Hematopoietic multipotent progenitor cell treated with erythropoietin and hydrocortisone succinate and interleukin-3 and kit ligand, for 6 days (in vitro differentiated cells): ENCODE measurements at regions not wholly inside any gene's neighbourhood (a gene's known extent, or its start where the extent isn't known, plus 50 kb on each side); places are given as distances from the start of the nearest gene placed in this dataset.

Experiments used
- DNase-seq: peaks from one replicate; pipeline ENCODE4 v3.0.0-alpha.2; 2015

DNA sequence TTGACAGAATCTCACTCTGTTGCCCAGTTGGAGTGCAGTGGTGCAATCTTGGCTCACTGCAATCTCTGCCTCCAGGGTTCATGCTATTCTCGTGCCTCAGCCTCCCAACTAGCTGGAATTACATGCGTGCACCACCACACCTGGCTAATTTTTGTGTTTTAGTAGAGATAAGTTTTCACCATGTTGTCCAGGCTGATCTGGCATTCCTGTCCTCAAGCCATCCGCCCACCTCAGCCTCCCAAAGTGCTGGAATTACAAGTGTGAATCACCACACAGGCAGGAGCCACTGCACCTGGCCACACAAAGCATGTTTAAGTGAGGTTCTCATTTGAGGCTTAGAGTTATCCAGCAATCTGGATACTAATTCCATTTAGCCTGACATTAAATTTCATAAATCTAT, 180.9 kb upstream of the GRID2 start:
- DNase-seq, result no peak

DNA sequence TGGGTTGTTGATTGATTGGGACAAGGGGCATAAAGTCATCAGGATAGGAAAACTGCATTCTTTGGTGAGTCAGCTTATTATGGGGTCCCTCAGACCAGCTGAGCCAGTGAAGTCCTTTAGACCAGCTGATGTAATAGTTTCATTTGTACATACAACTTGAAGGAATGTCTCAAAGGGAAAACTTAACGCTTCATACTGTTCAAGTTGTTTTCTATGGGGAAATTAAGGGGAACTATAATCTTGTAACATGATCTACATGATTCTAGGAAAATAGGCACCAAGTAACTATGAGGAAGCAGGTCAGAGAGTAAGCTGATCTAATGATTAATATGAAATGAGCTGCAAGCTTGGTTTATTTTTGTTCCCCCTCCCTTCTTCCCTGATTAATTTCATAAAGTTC, 175.1 kb upstream of the GRID2 start:
- no peak for DNase-seq

DNA sequence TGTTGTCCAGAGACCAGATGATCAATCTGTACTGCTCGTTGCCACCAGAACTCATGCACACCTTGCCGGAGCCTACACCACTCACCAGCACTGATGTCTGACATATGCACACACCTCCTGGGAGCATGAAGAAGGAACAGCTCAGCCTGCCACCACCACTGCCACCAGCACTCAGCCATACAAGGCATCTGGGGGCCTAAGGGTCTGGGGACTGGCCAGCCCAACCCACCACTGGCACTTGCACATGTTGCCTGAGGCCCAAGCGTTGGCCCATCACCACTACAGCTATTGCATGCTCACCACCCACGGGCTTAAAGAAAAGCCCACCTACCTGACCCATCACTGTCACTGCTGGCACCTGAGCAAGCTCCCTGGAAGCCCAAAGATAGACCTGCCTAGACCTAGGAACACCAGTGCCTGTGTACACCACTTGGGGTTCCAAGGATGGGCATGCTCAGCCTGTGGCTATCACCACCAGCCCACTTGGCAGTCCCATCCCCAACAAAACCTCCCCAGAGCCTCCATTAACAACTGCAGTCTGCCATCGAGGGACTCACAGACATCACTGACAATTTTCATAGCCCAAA, 174.3 kb upstream of the GRID2 start:
- no peak for DNase-seq

DNA sequence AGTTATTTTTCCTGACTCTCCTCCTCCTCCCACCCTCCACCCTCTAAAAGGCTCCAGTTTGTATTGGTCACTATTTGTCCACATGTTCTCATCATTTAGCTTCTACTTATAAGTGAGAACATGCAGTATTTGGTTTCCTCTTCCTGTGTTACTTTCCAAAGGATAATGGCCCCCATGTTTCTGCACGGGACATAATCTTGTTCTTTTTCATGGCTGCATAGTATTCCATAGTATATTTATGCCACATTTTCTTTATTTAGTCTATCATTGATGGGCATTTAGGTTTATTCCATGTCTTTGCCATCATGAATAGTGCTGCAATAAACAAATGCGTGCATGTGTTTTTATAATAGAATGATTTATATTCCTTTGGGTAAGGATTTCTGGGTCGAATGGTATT, 167.3 kb upstream of the GRID2 start:
- no peak for DNase-seq

DNA sequence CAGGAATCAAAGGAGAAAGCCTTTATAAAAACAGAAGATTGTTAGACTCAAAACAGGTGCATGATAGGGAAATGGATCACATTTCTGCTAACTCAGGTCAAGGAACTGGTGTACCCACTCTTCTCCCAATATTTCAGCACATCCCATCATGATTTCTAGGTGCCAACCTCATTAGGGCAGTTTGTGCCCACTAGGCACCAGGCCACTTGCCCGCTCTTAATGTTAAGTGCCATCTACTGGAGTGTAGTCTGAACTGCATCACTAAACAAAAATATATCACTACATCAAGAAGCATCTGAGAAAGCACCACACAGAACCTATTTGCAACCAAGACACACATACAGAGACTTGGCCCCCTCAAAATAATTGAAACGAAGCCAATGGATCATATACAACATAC, 140.4 kb upstream of the GRID2 start:
- DNase-seq, result peak; percentile 22

DNA sequence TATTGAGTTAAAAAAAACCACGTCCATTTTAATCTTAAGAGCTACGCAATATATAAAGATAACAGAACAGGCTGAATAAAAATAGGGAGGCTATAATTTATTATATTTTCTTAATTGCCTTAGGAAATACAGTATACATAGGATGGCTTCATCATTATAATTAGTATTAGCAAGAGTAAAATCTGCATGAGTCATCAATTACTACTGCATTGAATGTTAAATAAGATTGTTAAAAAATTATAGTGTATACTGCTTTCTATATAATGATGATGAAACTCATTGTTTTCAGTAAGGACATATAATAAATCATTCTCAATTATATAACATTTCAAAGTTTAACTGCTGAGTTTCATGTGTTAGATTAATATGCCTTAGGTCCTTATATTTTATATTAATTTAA, 133.4 kb upstream of the GRID2 start:
- no peak for DNase-seq

DNA sequence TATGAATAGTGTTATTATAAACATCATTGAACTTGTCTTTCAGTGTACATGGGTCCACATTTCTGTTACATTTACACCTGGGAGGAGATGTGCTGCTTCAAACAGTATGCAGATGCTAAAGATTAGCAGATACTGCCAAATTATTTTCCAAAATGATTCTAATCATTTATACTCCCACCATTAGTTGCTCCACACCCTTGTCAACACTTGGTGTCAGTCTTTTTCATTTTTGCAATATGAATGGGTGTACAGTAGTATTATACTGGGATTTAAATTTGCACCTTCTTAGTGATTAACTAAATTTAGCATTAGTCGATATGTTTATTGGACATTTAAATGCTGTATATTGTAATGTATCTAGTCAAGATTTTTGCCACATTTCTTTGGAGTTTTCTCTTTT, 131.6 kb upstream of the GRID2 start:
- no peak for DNase-seq

DNA sequence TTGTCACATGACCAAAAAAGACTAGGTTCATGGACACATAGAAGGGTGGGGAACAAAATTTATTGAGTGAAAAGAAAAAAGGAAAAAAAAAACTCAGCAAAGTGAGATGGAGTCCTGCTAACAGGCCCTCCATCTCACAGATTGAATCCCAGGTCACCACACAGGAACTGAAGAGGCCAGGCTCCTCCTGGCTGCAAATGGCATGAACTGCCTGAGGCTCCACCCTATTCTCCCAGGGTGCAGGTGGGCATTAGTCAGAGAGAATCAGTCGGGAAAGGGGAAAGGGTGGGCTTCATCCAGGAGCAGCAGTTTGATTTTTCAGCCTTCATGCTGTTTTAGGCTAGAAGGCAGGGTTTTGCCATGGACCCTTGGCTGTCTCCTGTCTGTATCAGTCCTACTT, 128.5 kb upstream of the GRID2 start:
- no peak for DNase-seq

DNA sequence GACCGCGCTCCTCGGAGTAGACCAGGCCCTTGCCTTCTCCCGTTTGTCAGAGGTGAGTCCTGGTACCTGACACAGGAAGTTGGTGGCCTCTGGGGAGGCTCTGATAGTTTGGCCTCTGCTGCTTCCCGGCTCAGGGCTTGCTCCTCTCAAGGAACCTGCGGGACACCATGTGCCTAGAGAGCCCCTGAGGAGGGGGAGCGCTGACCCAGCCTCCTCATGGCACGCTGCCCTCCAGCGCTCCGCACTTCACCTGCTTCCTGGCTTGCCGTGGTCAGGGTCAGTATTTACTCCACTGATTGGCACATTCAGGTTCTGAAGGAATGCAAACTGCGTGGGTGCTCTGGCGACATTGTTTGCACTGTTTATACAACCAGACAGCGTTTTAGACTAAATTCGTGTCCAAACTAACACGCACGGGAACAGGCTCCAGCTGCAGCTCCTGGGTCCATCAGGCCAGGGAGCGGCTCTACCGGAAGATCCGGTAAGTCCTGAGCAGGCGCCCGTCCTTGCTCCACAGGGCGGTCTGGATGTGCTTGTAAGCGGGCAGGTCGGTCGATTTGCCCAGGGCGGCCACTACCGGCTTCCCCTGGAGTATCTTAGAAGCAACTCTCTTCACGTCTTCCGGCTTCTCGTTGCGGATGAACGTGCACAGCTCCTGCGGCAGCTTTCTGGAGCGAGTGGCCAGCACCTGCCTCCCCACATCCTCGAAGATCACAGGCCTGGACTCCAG, 121.6 kb upstream of the GRID2 start:
- no peak for DNase-seq

DNA sequence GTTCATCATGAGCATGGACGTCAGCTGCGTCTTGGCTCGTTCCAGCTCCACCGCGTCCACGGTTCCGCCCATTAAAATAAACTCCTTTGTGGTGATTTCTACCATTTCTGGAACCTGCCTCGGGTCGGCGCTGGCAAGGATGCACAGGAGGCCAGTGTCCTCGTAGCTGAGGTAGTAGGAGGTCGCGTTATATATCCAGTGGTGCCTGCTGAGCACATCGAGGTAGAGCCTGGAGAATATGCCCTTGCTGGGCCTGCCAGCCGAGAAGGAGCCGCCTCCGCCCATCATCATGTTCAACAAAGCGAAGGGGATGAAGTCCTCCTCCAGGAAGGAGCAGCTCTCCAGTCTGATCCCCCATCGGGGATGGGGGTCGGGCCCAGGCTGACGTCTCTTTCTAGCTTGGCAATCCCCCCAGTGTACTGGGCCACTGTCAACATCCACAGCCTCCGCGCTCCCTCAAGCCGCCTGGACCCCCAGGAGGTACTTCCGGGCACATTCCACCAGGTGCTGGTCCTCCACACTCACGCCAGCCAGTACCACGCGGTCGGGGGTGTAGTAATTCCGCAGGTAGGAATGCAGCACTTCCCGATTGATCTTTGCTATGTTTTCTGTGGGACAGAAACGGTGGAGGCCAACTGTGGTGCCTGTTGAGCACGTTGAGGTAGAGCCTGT, 120.9 kb upstream of the GRID2 start:
- DNase-seq, result no peak

DNA sequence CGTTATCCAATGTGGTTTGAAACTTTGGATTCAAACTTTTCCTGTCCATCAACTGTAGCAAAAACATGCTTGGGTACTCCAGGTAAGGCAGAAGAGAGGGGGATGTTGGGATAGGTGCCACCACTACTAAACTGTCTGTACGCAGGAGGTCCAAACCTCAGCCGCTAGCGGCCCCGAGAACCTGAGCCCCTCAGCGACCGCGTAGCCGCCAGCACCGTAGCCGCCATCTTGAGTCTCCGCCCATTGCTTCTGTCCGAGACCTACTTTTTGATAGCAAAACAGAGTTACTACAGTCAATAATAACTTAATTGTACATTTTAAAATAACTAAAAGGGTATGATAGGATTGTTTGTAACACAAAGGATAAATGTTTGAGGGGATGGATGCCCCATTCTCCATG, 119.9 kb upstream of the GRID2 start:
- no peak for DNase-seq

DNA sequence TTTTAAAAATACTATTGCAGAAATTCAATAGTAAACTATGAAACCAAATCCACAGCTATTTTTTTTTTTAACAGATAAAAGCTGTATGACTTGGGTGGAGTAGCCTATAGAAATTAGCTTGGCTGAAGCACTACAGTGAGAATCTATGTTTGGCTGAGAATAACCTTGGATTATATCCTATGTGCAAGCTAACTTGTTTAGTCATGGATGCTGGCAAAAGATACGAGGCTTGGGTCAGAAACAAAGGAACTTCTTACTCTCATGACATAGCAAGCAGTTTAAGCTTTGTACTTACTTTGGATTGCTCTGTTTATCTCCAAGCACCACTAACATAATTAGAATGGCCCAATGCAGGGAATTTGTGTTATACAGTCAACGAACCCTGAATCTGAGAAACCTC, 119.2 kb upstream of the GRID2 start:
- DNase-seq, result no peak

DNA sequence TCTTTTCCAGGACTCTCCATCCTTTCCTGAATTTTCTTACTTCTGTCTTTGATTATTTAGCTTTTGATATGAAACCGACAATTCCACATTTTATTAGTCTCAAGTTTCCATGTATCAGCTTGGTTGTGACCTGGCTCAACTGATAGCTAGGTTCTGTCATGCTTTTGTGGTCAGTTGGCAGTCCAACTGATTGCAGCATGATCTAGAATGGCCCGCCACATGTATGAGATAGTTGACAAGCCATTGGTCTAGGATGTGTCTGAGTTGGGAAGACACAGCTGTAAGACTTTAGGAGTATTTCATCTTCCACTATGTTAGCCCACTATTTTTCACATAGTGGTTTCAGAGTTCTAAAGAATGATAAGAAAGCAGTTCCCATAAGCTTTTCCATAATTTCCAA, 117.5 kb upstream of the GRID2 start:
- no peak for DNase-seq

DNA sequence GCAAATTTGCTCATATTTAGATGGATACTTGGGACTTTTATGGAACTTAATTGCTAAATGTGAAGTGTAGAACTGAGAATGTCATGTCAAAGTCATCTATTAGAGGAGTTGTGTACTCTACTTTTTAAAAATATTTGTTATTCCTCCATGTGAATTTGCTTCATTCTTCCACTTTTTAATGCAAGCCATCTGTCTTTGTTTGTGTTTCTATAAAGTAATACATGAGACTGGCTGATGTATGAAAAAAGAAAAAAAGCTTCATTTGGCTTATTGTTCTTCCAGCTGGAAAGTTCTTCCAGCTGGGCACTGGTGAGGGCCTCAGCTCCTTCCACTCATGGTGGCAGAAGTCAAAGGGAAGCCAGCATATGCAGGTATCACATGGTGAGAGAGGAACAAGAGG, 114.6 kb upstream of the GRID2 start:
- DNase-seq, result no peak

DNA sequence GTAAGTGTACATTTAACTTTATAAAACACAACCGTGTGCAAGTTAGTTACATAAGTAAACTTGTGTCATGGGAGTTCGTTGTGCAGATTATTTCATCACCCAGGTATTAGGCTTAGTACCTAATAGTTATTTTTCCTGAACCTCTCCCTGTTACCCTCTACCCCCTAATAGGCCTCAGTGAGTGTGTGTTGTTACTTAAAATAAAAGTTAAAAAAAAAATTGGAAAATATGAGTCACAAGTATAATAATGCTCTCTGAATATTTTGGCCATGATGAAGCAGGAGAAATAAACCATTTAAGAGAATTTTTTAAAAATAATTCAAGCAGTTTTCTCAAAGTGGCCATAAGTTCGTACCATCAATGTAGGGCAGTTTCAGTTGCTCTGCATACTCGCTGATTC, 105.1 kb upstream of the GRID2 start:
- no peak for DNase-seq

DNA sequence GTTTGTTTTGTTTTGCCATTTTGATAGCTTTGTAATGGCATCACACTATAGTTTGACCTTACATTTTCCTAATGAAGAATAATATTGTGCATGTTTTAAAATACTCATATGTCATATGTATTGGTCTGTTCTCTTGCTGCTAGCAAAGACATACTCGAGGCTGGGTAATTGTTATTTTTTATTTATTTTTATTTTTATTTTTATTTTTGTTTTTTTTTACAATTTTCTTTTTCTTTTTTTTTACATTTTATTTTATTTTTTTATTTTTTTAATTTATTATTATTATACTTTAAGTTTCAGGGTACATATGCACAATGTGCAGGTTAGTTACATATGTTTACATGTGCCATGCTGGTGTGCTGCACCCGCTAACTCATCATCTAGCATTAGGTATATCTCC, 104.6 kb upstream of the GRID2 start:
- no peak for DNase-seq

DNA sequence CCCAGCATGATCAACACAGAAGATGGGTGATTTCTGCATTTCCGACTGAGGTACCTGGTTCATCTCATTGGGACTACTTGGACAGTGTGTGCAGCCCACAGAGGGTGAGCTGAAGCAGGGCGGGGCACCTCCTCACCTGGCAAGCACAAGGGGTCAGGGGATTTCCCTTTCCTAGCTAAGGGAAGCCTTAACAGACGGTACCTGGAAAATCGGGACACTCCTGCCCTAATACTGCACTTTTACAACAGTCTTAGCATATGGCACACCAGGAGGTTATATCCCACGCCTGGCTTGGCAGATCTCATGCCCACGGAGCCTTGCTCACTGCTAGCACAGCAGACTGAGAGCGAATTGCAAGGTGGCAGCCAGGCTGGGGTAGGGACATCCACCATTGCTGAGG, 92.9 kb upstream of the GRID2 start:
- no peak for DNase-seq

DNA sequence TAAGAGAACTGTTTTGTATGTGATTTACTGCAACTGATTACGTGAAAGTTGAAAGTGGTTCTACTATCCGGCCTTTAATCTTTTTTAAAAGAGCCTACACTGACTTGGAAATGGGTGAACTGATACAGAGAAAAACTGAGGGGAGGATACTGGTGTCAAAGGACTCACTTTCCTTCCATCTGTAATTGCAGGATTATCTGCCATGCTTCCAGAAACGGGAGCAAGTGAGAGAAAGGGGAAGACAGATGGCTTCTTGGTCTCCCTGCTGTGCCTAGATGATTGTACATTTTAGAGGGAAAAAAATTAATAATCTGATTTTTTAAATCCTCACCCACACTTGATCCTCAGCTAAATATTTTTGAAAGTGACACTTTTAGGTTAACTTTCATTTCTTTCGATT, 88.3 kb upstream of the GRID2 start:
- DNase-seq, result no peak

DNA sequence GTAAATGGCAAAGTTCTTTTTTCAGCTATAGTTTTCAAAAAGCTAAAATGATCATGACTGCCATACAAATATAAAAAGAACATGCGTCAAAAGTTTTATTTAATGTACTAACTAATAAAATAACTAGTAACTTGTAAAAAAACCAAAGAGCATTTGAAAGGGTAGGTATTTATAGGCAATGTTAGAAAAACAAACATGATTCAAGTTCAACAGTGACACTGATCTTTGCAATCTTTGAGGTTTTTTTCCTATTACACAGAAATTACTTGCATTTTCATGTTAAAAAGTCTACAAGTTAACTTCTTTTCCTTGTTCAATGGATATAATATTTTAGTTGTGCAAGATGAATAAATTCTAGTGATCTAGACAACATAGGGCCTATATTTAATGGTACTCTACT, 72.3 kb upstream of the GRID2 start:
- no peak for DNase-seq

DNA sequence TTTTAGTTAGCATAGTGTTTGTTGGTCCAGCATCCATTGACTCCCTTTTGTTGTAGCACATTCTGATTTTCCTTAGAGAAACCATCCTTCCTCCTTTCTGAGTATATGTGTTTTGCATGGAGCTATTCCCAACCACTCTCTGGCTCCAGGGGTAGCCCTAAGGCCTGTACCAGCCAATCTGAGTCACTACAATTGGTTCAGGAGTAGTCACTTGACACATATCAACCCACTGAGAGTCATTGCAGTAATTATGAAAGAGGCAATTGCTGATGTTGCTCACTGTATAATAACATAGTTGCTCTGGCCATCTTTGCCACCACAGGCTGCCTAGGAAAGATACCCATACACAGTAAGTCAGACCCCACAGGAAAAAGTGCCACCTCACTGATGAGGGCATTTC, 71.2 kb upstream of the GRID2 start:
- DNase-seq, result no peak

DNA sequence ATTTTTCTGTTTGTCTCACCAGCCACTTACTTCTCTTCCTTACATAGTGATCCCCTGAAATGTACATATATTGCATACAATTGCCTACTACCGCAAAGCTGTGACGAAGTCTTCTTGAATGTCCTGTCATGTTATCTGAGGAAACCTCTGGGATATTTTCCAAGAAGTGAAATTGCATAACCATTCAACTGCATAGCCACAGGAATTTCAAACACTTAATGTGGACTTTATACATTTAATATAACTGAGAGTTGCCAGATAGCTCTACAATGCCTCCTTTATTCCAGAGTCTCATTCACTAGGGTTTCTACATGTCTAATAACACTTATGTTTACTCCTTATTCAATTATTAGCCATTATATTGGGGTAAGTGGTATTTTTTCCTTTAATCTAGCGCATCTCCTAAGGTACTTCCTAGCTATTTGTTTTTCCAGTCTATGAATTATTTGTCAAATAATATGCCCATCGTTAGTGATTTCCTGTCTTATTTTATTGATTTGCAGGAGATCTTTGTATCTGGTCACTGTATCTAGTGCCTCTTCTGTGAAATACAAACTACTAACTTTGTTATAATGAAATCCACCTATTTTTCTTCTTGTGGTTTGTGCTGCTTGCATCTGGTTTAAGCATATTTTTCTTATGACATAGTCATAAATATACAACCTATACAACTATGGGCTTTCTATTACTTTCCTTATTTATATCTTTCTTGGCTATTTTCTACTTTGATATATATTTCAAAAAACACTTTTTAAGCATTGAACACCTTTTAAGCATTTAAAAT, 69.2 kb upstream of the GRID2 start:
- no peak for DNase-seq

DNA sequence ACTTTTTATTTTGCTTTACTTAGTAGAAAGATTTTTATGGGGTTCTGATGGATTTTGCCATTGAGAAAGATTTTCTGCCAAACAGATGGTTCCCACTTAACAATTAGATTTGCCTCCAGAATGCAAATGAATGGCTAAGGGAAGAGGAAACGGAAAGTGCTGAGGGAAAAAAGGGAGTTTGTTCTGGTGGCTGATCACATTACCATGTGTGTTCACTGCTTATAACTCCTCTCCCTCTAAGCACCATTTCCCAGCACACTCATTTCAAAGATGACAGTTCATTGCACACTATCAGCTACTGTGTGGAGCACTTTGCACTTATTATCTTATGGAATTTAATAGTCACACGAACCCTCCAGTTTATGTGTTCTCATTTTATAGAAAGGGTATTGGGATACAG, 68.0 kb upstream of the GRID2 start:
- DNase-seq, result no peak

DNA sequence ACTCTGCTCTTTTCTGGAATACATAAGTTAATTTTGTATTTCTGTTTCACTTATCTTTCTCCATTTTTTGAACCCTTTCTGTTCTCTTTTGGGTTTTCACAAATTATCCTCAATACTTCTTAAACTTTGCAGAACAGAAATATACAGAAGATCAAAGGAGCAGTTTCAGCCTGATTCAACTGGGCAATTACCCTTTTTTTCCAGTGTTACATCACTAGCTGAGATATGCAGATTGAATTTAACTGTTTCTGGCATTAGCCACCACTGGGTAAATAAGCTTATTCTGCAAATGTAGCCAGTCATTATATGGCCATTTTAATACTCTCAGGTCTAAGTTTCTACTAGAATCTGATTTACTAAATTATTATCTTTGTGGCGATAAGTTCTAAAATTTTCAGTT, 66.9 kb upstream of the GRID2 start:
- no peak for DNase-seq

DNA sequence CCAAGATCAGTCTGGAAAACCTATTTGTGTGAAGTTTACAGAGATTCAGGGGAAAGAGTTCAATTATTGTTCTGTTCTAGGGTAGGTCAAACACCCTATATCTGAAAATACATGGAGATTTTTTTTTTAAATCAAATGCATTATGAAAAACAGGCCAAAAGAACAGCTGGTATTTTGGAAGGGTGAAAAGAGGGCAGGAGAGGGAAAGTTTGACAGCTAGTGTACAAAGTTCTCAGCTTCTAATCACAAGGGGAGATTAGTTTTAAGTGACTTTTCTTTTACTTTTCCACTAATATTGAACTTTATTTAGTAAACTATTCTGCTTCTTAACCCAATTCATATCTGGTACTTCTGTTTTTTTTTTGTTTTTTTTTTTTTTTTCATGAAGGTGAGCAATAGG, 66.2 kb upstream of the GRID2 start:
- DNase-seq, result no peak
